K562 (cell line): ENCODE measurements at regions not wholly inside any gene's neighbourhood (a gene's known extent, or its start where the extent isn't known, plus 50 kb on each side); places are given as distances from the start of the nearest gene placed in this dataset.

Experiments used
- ATAC-seq: fragments of 200-7000 bp; cut with Tn5 transposase; 3 replicates; pipeline ENCODE4 v1.9.1; 2020; ENCODE audit warnings: moderate library complexity
- BruUV-seq: library from RNA; stranded (reverse); fragments of 400-500 nt; replicated peaks from 2 replicates; lab custom pipeline; 2021; lab: Mats Ljungman, UMichigan
- CTCF ChIA-PET: fragments of 300-600 bp; formaldehyde crosslinking; extraction: SDS; loops from one replicate; lab custom pipeline; 2021; ENCODE audit warnings: low intra/inter-chr PET ratio; lab: Yijun Ruan, JAX
- POLR2A ChIA-PET: fragments of 300-600, 350-650 bp; sonication (Branson Sonifier 250); formaldehyde crosslinking; extraction: SDS; loops from one replicate; lab custom pipeline; 2021; ENCODE audit warnings: antibody characterized with exemption, inconsistent platforms; lab: Yijun Ruan, JAX
- DNase-seq, 4 experiments: peaks; one replicate each; pipeline versions ENCODE4 v3.0.0 to v3.0.0-alpha.2; 2011 to 2018; ENCODE audit warnings: low spot score in 3 of 4, mixed read lengths in 3 of 4; ENCODE audit errors: extremely low read depth in 1 of 4
- FAIRE-seq: peaks from 2 replicates; lab custom pipeline; 2011; peaks lifted over from hg19 to GRCh38; lab: Jason Lieb, UNC
- H2AFZ ChIP-seq: 2 replicates; pipeline ENCODE4 v1.6.0; 2011; ENCODE audit warnings: low read depth, low read length, control low read depth, inconsistent platforms
- H3K27ac ChIP-seq: fragments of 200-600 bp; 3 replicates; pipeline ENCODE4 v1.8.0; 2011; ENCODE audit warnings: low read depth, mild to moderate bottlenecking, control low read depth, inconsistent platforms, low read length, moderate library complexity, mixed read lengths; ENCODE audit errors: extremely low read depth
- H3K27me3 ChIP-seq, 2 experiments: fragments of 300-600 bp in 1 of 2; 2 replicates in 1 of 2; 3 replicates in 1 of 2; pipeline versions ENCODE4 v1.6.0 to v1.8.0; 2011; ENCODE audit warnings: inconsistent platforms in 2 of 2, low read length in 2 of 2, mild to moderate bottlenecking in 1 of 2, mixed read lengths in 1 of 2, moderate library complexity in 1 of 2; ENCODE audit not compliant: control insufficient read depth in 2 of 2, insufficient read depth in 2 of 2
- H3K36me3 ChIP-seq: fragments of 300-600 bp; 3 replicates; pipeline ENCODE4 v1.8.0; 2011; ENCODE audit warnings: mild to moderate bottlenecking, low read length, inconsistent platforms; ENCODE audit not compliant: control insufficient read depth, insufficient read depth
- H3K4me1 ChIP-seq, 2 experiments: fragments of 200-600 bp in 1 of 2; replicated peaks in 1 of 2; 2 replicates in 1 of 2; 3 replicates in 1 of 2; pipeline versions ENCODE4 v1.5.1 to v1.8.0; 2011; ENCODE audit warnings: inconsistent platforms in 2 of 2, low read length in 2 of 2, mild to moderate bottlenecking in 1 of 2, mixed read lengths in 1 of 2, moderate library complexity in 1 of 2; ENCODE audit not compliant: control insufficient read depth in 2 of 2, insufficient read depth in 2 of 2
- H3K4me2 ChIP-seq: 2 replicates; pipeline ENCODE4 v1.6.1; 2011; ENCODE audit warnings: low read length, control low read depth, inconsistent platforms, mixed read lengths; ENCODE audit not compliant: insufficient read depth
- H3K4me3 ChIP-seq: fragments of 200-600 bp; sonication (generic), shearing (Covaris generic); 2 replicates; pipeline ENCODE4 v1.5.1; 2016; ENCODE audit warnings: control low read depth, inconsistent platforms
- H3K79me2 ChIP-seq: fragments of 200-600 bp; 3 replicates; pipeline ENCODE4 v1.8.0; 2011; ENCODE audit warnings: low read length, inconsistent platforms; ENCODE audit not compliant: control insufficient read depth, insufficient read depth
- H3K9ac ChIP-seq, 2 experiments: 2 replicates each; pipeline versions ENCODE4 v1.6.0 to v1.6.1; 2011; ENCODE audit warnings: low read depth in 2 of 2, low read length in 2 of 2, control low read depth in 1 of 2, inconsistent platforms in 1 of 2, mild to moderate bottlenecking in 1 of 2, mixed read lengths in 1 of 2; ENCODE audit not compliant: insufficient read depth in 1 of 2
- H3K9me1 ChIP-seq: one replicate; pipeline ENCODE4 v1.6.0; 2011; ENCODE audit warnings: inconsistent platforms, mild to moderate bottlenecking, low read length, moderate library complexity; ENCODE audit not compliant: control insufficient read depth, insufficient read depth
- H3K9me3 ChIP-seq: replicated peaks from 2 replicates; pipeline ENCODE4 v1.5.1; 2011; ENCODE audit warnings: low read depth, low read length, inconsistent platforms; ENCODE audit not compliant: control insufficient read depth, insufficient read depth
- H4K20me1 ChIP-seq: replicated peaks from 2 replicates; pipeline ENCODE4 v1.6.1; 2011; ENCODE audit warnings: low read length, inconsistent platforms, mixed read lengths; ENCODE audit not compliant: control insufficient read depth, insufficient read depth
- BCOR ChIP-seq: fragments of 450-650 bp; IDR thresholded peaks from 2 replicates; pipeline ENCODE4 v1.6.1; 2016
- CTBP1 ChIP-seq: fragments of 450-650 bp; IDR thresholded peaks from 2 replicates; pipeline ENCODE4 v1.6.1; 2016; ENCODE audit warnings: borderline replicate concordance
- E2F3 ChIP-seq: fragments of 250-450 bp; sonication (Bioruptor Pico); IDR thresholded peaks from 2 replicates; pipeline ENCODE4 v1.4.0; 2020; ENCODE audit warnings: mild to moderate bottlenecking
- NKRF ChIP-seq: fragments of 450-650 bp; IDR thresholded peaks from 2 replicates; pipeline ENCODE4 v1.6.1; 2016; ENCODE audit warnings: borderline replicate concordance
- RAD51 ChIP-seq: fragments of 450-650 bp; IDR thresholded peaks from 2 replicates; pipeline ENCODE4 v1.7.1; 2016; ENCODE audit warnings: low read depth, mild to moderate bottlenecking, borderline replicate concordance
- XRCC5 ChIP-seq: fragments of 200-400 bp; formaldehyde crosslinking; IDR thresholded peaks from 2 replicates; pipeline ENCODE4 v1.6.1; 2017; ENCODE audit warnings: low read depth, mild to moderate bottlenecking, low read length
- ZBTB11 ChIP-seq, 3 experiments: fragments of 200-800 bp in 1 of 3; fragments of 250-450 bp in 1 of 3; fragments of 450-650 bp in 1 of 3; sonication (Bioruptor Pico) in 1 of 3; sonication (Bioruptor generic) in 1 of 3; formaldehyde crosslinking in 1 of 3; IDR thresholded peaks; 2 replicates each; pipeline versions ENCODE4 v1.6.1 to v1.8.0; 2016 to 2022; ENCODE audit warnings: mild to moderate bottlenecking in 2 of 3, missing genetic modification characterization in 2 of 3, missing compliant biosample characterization in 1 of 3, moderate library complexity in 1 of 3
- ZFP36 ChIP-seq: fragments of 150-350 bp; IDR thresholded peaks from 2 replicates; pipeline ENCODE4 v1.6.1; 2018; ENCODE audit warnings: low read length, low read depth; ENCODE audit not compliant: partially characterized antibody
- ZNF224 ChIP-seq: sonication (generic); formaldehyde crosslinking; IDR thresholded peaks from 2 replicates; pipeline ENCODE4 v1.8.0; 2022; ENCODE audit warnings: mild to moderate bottlenecking, missing genetic modification reagents
- ZNF253 ChIP-seq: fragments of 250-450 bp; sonication (Bioruptor Pico); conservative IDR thresholded peaks from 2 replicates; pipeline ENCODE4 v1.6.1; 2021; ENCODE audit warnings: mild to moderate bottlenecking
- ZNF3 ChIP-seq: fragments of 250-450 bp; sonication (Bioruptor Pico); IDR thresholded peaks from 2 replicates; pipeline ENCODE4 v1.5.0; 2021; ENCODE audit warnings: mild to moderate bottlenecking, moderate library complexity
- WGBS: fragments of 100-300 bp; shearing (Covaris generic); methylation state at CpG from one replicate; pipeline ENCODE4 v1.1.6; 2016; ENCODE audit warnings: low coverage, mixed read lengths; ENCODE audit not compliant: insufficient coverage; ENCODE audit errors: missing lambda C conversion rate; 5-methylcytosine and 5-hydroxymethylcytosine counted together
- in situ Hi-C: fragments of 300-500 bp; cut with MboI; formaldehyde crosslinking; loops from 4 replicates; pipeline ENCODE4 v1.15.0; 2018; ENCODE audit warnings: inconsistent platforms, mixed read lengths
- intact Hi-C: fragments of 100-400 bp; cut with micrococcal nuclease; formaldehyde crosslinking; loops from 2 replicates; pipeline ENCODE4 v1.14.2; 2022

GRCh38 chr11:81852896-81853295 is 880.8 kb downstream of the FAM181B start:
- Histone ChIP-seq H3K4me2 (no peak overlapping the region), H3K9ac (no peak overlapping the region), H4K20me1 (no peaks in the 10 kb centered on the region), H3K9me3 (no peaks in the 10 kb centered on the region), H3K9me1 (no peaks in the 10 kb centered on the region), H3K4me1 (no peaks in the 10 kb centered on the region), H3K4me3 (no peak overlapping the region), H3K79me2 (no peaks in the 10 kb centered on the region), H3K36me3 (no peaks in the 10 kb centered on the region), H3K27me3 (no peaks in the 10 kb centered on the region), H3K27ac (no peak overlapping the region), H2AFZ (no peak overlapping the region)
- no peak for FAIRE-seq
- TF ChIP-seq ZBTB11 (CRISPR knock-in tag; IDR thresholded peaks at IDR 0.05) (no peak), ZNF253 (CRISPR knock-in tag) (no peak), BCOR (no peak), ZNF3 (CRISPR knock-in tag) (no peak), NKRF (no peak), CTBP1 (no peak), ZNF224 (CRISPR knock-in tag) (no peak), E2F3 (CRISPR knock-in tag) (no peak), XRCC5 (no peak), ZFP36 (no peak), RAD51 (no peak)
- no TSS peak for BruUV-seq
- in situ Hi-C loops (no loop called here), intact Hi-C loops (no loop called here)
- 0% methylated on average over 1 of the region's 1 CpG for WGBS
- no peak for ATAC-seq
- DNase-seq: no peak
- ChIA-PET POLR2A (no interaction called here), CTCF (no interaction called here)
